PC-9 (cell line): ENCODE measurements at regions not wholly inside any gene's neighbourhood (a gene's known extent, or its start where the extent isn't known, plus 50 kb on each side); places are given as distances from the start of the nearest gene placed in this dataset.

ENCODE experiments used
- BruUV-seq: library from RNA; stranded (reverse); fragments of 400-500 nt; replicated peaks from 2 replicates; lab custom pipeline; 2021; lab: Mats Ljungman, UMichigan
- CTCF ChIA-PET: fragments of 300-600 bp; sonication (Branson Sonifier 250); formaldehyde crosslinking; loops from one replicate; lab custom pipeline; 2022; ENCODE audit warnings: antibody characterized with exemption; lab: Charles Lee
- POLR2A ChIA-PET: fragments of 300-600 bp; sonication (Branson Sonifier 250); formaldehyde crosslinking; loops from one replicate; lab custom pipeline; 2022; ENCODE audit warnings: antibody characterized with exemption; ENCODE audit not compliant: unreplicated experiment; lab: Charles Lee
- DNase-seq, 2 experiments: peaks; one replicate each; pipeline versions ENCODE4 v3.0.0 to v3.0.0-alpha.2; 2015 to 2022; ENCODE audit warnings: mixed read lengths in 1 of 2
- H2AFZ ChIP-seq: fragments of 200-600 bp; sonication (generic); 2 replicates; pipeline ENCODE4 v1.8.1; 2017; ENCODE audit warnings: antibody characterized with exemption
- H3F3A ChIP-seq: fragments of 200-600 bp; sonication (generic); 2 replicates; pipeline ENCODE4 v1.8.1; 2017; ENCODE audit warnings: antibody characterized with exemption, mild to moderate bottlenecking, low read depth; ENCODE audit not compliant: insufficient read depth
- H3K27ac ChIP-seq: fragments of 200-600 bp; sonication (generic); 2 replicates; pipeline ENCODE4 v1.6.1; 2016; ENCODE audit warnings: mixed run types
- H3K27me3 ChIP-seq: fragments of 200-600 bp; sonication (generic); 2 replicates; pipeline ENCODE4 v1.6.1; 2016; ENCODE audit warnings: low read depth, mixed run types; ENCODE audit not compliant: insufficient read depth
- H3K36me3 ChIP-seq: fragments of 200-600 bp; sonication (generic); 2 replicates; pipeline ENCODE4 v1.6.1; 2016; ENCODE audit warnings: low read depth, mixed run types
- H3K4me1 ChIP-seq: fragments of 200-600 bp; sonication (generic); replicated peaks from 2 replicates; pipeline ENCODE4 v1.6.1; 2016; ENCODE audit warnings: mixed run types; ENCODE audit not compliant: insufficient read depth
- H3K4me2 ChIP-seq: fragments of 200-600 bp; sonication (generic); 2 replicates; pipeline ENCODE4 v1.6.1; 2017; ENCODE audit warnings: mixed run types
- H3K4me3 ChIP-seq: fragments of 200-600 bp; sonication (generic); 2 replicates; pipeline ENCODE4 v1.6.1; 2016; ENCODE audit warnings: mixed run types
- H3K79me2 ChIP-seq: fragments of 200-600 bp; sonication (generic); 2 replicates; pipeline ENCODE4 v1.6.1; 2017; ENCODE audit warnings: low read depth, mixed run types
- H3K9me2 ChIP-seq: fragments of 200-600 bp; sonication (generic); 2 replicates; pipeline ENCODE4 v1.8.1; 2017; ENCODE audit warnings: mild to moderate bottlenecking; ENCODE audit not compliant: insufficient read depth
- H3K9me3 ChIP-seq: fragments of 200-600 bp; sonication (generic); 2 replicates; pipeline ENCODE4 v1.8.1; 2016; ENCODE audit warnings: low read depth; ENCODE audit not compliant: insufficient read depth
- H4K20me1 ChIP-seq: fragments of 200-600 bp; sonication (generic); 2 replicates; pipeline ENCODE4 v1.8.1; 2017; ENCODE audit not compliant: insufficient read depth
- CTCF ChIP-seq: fragments of 200-600 bp; sonication (generic); conservative IDR thresholded peaks from 2 replicates; pipeline ENCODE4 v1.6.1; 2017; ENCODE audit warnings: mixed run types, antibody characterized with exemption, mild to moderate bottlenecking, moderate library complexity
- EZH2 ChIP-seq: fragments of 200-600 bp; sonication (generic); IDR thresholded peaks from 2 replicates; pipeline ENCODE4 v1.8.0; 2017; ENCODE audit warnings: antibody characterized with exemption, low read depth
- intact Hi-C: fragments of 100-400 bp; cut with micrococcal nuclease; formaldehyde crosslinking; loops from one replicate; pipeline ENCODE4 v1.10.0; 2022; ENCODE audit not compliant: unreplicated experiment

- Histone ChIP-seq H3K9me2 (no peaks in the 10 kb centered on the region), H3K79me2 (no peaks in the 10 kb centered on the region), H3K36me3 (no peaks in the 10 kb centered on the region), H4K20me1 (no peaks in the 10 kb centered on the region), H3K4me3 (no peak overlapping the region), H3K4me1 (no peaks in the 10 kb centered on the region), H3K27ac (no peak overlapping the region), H3K27me3 (no peaks in the 10 kb centered on the region), H3K4me2 (no peak overlapping the region), H2AFZ (no peak overlapping the region), H3K9me3 (no peaks in the 10 kb centered on the region), H3F3A (no peaks in the 10 kb centered on the region)
- DNase-seq = no peak
- POLR2A ChIA-PET = no interaction called here
- intact Hi-C loops = no loop called here
- no TSS peak for BruUV-seq
- TF ChIP-seq EZH2 (no peak), CTCF (no peak)
- CTCF ChIA-PET = no interaction called here
These were observed 156.5 kb downstream of the SH3BGRL2 start for GRCh38 chr6:79787626-79788025.

- ChIA-PET CTCF (no interaction called here), POLR2A (no interaction called here)
- no peak overlapping the region for H3K27ac ChIP-seq
- TF ChIP-seq CTCF (no peak), EZH2 (no peak)
- no peak for DNase-seq
- no peak overlapping the region for H3K4me2 ChIP-seq
- H3F3A ChIP-seq = no peaks in the 10 kb centered on the region
- H3K36me3 ChIP-seq = no peaks in the 10 kb centered on the region
- H3K4me1 ChIP-seq = no peaks in the 10 kb centered on the region
- H2AFZ ChIP-seq = no peak overlapping the region
- intact Hi-C loops = no loop called here
- H3K9me2 ChIP-seq = no peaks in the 10 kb centered on the region
- H4K20me1 ChIP-seq = no peaks in the 10 kb centered on the region
- H3K79me2 ChIP-seq = no peaks in the 10 kb centered on the region
- BruUV-seq = no TSS peak
- no peaks in the 10 kb centered on the region for H3K27me3 ChIP-seq
- no peak overlapping the region for H3K4me3 ChIP-seq
- H3K9me3 ChIP-seq = no peaks in the 10 kb centered on the region
These were observed 153.2 kb downstream of the SH3BGRL2 start for GRCh38 chr6:79784395-79784753.

GRCh38 chr6:79783670-79784394 lies 152.7 kb downstream of the SH3BGRL2 start:
- no peaks in the 10 kb centered on the region for H3K9me3 ChIP-seq
- no peaks in the 10 kb centered on the region for H3F3A ChIP-seq
- no peaks in the 10 kb centered on the region for H3K9me2 ChIP-seq
- H3K4me1 ChIP-seq = no peaks in the 10 kb centered on the region
- H3K4me2 ChIP-seq = no peak overlapping the region
- TF ChIP-seq EZH2 = no peak
- TF ChIP-seq CTCF = no peak
- POLR2A ChIA-PET = no interaction called here
- BruUV-seq = no TSS peak
- H3K4me3 ChIP-seq = no peak overlapping the region
- no peaks in the 10 kb centered on the region for H4K20me1 ChIP-seq
- no peaks in the 10 kb centered on the region for H3K36me3 ChIP-seq
- H3K27me3 ChIP-seq = no peaks in the 10 kb centered on the region
- intact Hi-C loops = no loop called here
- no peaks in the 10 kb centered on the region for H3K79me2 ChIP-seq
- DNase-seq = no peak
- H3K27ac ChIP-seq = no peak overlapping the region
- H2AFZ ChIP-seq = no peak overlapping the region
- CTCF ChIA-PET = no interaction called here
